Fibroblast of lung (primary cell): ENCODE measurements at regions not wholly inside any gene's neighbourhood (a gene's known extent, or its start where the extent isn't known, plus 50 kb on each side); places are given as distances from the start of the nearest gene placed in this dataset.

Experiments
- DNase-seq, 2 donors: peaks; one replicate each; pipeline versions ENCODE4 v3.0.0 to v3.0.0-alpha.2; 2010; ENCODE audit warnings: low read depth in 2 of 2
- H2AFZ ChIP-seq: 2 replicates; pipeline ENCODE4 v1.5.1; 2012; ENCODE audit warnings: low read length, control low read depth, inconsistent platforms
- H3K27ac ChIP-seq: 2 replicates; pipeline ENCODE4 v1.5.1; 2011; ENCODE audit warnings: low read length, control low read depth; ENCODE audit not compliant: insufficient read depth
- H3K27me3 ChIP-seq: 2 replicates; pipeline ENCODE4 v1.5.1; 2011; ENCODE audit warnings: mild to moderate bottlenecking, low read length; ENCODE audit not compliant: control insufficient read depth, insufficient read depth
- H3K36me3 ChIP-seq: 2 replicates; pipeline ENCODE4 v1.5.1; 2011; ENCODE audit warnings: low read length; ENCODE audit not compliant: control insufficient read depth, insufficient read depth
- H3K4me1 ChIP-seq: 2 replicates; pipeline ENCODE4 v1.5.1; 2011; ENCODE audit warnings: low read length; ENCODE audit not compliant: control insufficient read depth, insufficient read depth; ENCODE audit errors: extremely low read depth
- H3K4me2 ChIP-seq: 2 replicates; pipeline ENCODE4 v1.5.1; 2011; ENCODE audit warnings: low read length, control low read depth; ENCODE audit not compliant: insufficient read depth; ENCODE audit errors: extremely low read depth
- H3K4me3 ChIP-seq, 4 experiments: fragments of 200-600 bp in 1 of 4; sonication (generic) in 1 of 4; replicated peaks in 1 of 4; 2 replicates each; pipeline ENCODE4 v1.5.1; 2011 to 2016; ENCODE audit warnings: low read length in 4 of 4, low read depth in 3 of 4, mild to moderate bottlenecking in 3 of 4, control low read depth in 2 of 4, inconsistent platforms in 1 of 4, mixed read lengths in 1 of 4; ENCODE audit not compliant: insufficient read depth in 1 of 4; ENCODE audit errors: control extremely low read depth in 1 of 4
- H3K79me2 ChIP-seq: 2 replicates; pipeline ENCODE4 v1.5.1; 2012; ENCODE audit warnings: mild to moderate bottlenecking, low read length, inconsistent platforms; ENCODE audit not compliant: control insufficient read depth, insufficient read depth
- H3K9ac ChIP-seq: 2 replicates; pipeline ENCODE4 v1.5.1; 2011; ENCODE audit warnings: mild to moderate bottlenecking, low read length, control low read depth; ENCODE audit not compliant: insufficient read depth
- H3K9me3 ChIP-seq: 2 replicates; pipeline ENCODE4 v1.5.1; 2012; ENCODE audit warnings: low read depth, low read length; ENCODE audit not compliant: control insufficient read depth, insufficient read depth
- H4K20me1 ChIP-seq: 2 replicates; pipeline ENCODE4 v1.5.1; 2011; ENCODE audit warnings: low read length; ENCODE audit not compliant: control insufficient read depth, insufficient read depth; ENCODE audit errors: extremely low read depth
- EZH2 ChIP-seq: IDR thresholded peaks from 2 replicates; pipeline ENCODE4 v1.5.1; 2012; ENCODE audit warnings: low read length, control low read depth, mild to moderate bottlenecking; ENCODE audit errors: missing control alignments
- TF ChIP-seq, protein P1 (sequence below), 2 donors: IDR thresholded peaks in 1 of 2; conservative IDR thresholded peaks in 1 of 2; 1 replicate in 1 of 2; 2 replicates in 1 of 2; pipeline ENCODE4 v1.5.1; 2011 to 2012; ENCODE audit warnings: low read length in 2 of 2, control low read depth in 1 of 2, inconsistent platforms in 1 of 2, low read depth in 1 of 2, mild to moderate bottlenecking in 1 of 2

DNA sequence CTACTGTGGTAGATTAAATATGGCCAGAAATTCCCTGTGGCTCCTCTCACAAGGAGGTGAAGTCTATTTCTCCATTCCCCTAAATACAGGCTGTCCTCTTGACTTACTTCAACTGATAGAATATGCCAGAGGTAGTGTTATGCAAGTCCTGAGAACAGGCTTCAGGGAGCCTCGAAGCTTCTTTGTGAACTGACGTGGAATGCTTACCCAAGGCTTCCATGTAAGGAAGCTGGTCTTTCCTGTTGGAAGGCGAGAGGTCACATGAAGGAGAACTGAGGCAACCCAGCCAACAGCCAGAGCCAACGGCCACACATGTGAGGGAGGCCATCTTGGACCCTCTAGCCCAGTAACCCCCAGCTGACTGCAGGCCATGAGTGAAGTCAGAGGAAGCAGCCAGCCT is 267.9 kb downstream of the MRTFB start:
- no peak overlapping the region for H3K4me2 ChIP-seq

DNA sequence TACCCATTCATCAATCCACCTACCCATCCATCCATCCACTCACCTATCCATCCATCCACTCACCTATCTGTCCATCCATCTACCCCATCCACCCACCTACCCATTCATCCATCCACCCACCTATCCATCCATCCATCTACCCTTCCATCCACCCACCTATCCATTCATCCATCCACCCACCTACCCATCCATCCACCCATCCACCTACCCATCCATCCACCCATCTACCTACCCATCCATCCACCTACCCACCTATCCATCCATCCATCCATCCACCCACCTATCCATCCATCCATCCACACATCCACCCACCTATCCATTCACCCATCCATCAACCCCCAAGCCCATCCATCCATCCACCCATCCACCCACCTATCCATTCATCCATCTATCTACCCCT is 267.1 kb downstream of the MRTFB start:
- Histone ChIP-seq H3K27ac (no peak overlapping the region), H3K79me2 (no peaks in the 10 kb centered on the region), H3K9me3 (no peaks in the 10 kb centered on the region), H2AFZ (no peak overlapping the region), H3K4me1 (no peaks in the 10 kb centered on the region), H4K20me1 (no peaks in the 10 kb centered on the region), H3K36me3 (no peaks in the 10 kb centered on the region), H3K9ac (no peak overlapping the region), H3K4me2 (no peak overlapping the region), H3K4me3 (no peak overlapping the region), H3K27me3 (peaks cover 5% of the 10 kb centered on the region)
- TF ChIP-seq, protein P1, sequence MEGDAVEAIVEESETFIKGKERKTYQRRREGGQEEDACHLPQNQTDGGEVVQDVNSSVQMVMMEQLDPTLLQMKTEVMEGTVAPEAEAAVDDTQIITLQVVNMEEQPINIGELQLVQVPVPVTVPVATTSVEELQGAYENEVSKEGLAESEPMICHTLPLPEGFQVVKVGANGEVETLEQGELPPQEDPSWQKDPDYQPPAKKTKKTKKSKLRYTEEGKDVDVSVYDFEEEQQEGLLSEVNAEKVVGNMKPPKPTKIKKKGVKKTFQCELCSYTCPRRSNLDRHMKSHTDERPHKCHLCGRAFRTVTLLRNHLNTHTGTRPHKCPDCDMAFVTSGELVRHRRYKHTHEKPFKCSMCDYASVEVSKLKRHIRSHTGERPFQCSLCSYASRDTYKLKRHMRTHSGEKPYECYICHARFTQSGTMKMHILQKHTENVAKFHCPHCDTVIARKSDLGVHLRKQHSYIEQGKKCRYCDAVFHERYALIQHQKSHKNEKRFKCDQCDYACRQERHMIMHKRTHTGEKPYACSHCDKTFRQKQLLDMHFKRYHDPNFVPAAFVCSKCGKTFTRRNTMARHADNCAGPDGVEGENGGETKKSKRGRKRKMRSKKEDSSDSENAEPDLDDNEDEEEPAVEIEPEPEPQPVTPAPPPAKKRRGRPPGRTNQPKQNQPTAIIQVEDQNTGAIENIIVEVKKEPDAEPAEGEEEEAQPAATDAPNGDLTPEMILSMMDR (conservative IDR thresholded peaks at IDR 0.05 in 1 of 2, IDR thresholded peaks at IDR 0.05 in 1 of 2; ENCODE audit: low read depth in 1 of 2, low read length in 2 of 2): no peak
- DNase-seq: no peak

More for the DNA sequence above, 267.9 kb downstream of the MRTFB start:
- H3K9me3 ChIP-seq: no peaks in the 10 kb centered on the region
- H3K79me2 ChIP-seq: no peaks in the 10 kb centered on the region
- TF ChIP-seq, protein P1 (conservative IDR thresholded peaks at IDR 0.05 in 1 of 2, IDR thresholded peaks at IDR 0.05 in 1 of 2; ENCODE audit: low read depth in 1 of 2, low read length in 2 of 2): no peak
- no peak for TF ChIP-seq EZH2
- H3K27me3 ChIP-seq: peaks cover 5% of the 10 kb centered on the region
- no peak overlapping the region for H3K27ac ChIP-seq
- no peaks in the 10 kb centered on the region for H3K36me3 ChIP-seq
- no peak for DNase-seq
- no peaks in the 10 kb centered on the region for H3K4me1 ChIP-seq
- no peak overlapping the region for H3K9ac ChIP-seq
- H4K20me1 ChIP-seq: no peaks in the 10 kb centered on the region
- H3K4me3 ChIP-seq: no peak overlapping the region
- no peak overlapping the region for H2AFZ ChIP-seq

DNA sequence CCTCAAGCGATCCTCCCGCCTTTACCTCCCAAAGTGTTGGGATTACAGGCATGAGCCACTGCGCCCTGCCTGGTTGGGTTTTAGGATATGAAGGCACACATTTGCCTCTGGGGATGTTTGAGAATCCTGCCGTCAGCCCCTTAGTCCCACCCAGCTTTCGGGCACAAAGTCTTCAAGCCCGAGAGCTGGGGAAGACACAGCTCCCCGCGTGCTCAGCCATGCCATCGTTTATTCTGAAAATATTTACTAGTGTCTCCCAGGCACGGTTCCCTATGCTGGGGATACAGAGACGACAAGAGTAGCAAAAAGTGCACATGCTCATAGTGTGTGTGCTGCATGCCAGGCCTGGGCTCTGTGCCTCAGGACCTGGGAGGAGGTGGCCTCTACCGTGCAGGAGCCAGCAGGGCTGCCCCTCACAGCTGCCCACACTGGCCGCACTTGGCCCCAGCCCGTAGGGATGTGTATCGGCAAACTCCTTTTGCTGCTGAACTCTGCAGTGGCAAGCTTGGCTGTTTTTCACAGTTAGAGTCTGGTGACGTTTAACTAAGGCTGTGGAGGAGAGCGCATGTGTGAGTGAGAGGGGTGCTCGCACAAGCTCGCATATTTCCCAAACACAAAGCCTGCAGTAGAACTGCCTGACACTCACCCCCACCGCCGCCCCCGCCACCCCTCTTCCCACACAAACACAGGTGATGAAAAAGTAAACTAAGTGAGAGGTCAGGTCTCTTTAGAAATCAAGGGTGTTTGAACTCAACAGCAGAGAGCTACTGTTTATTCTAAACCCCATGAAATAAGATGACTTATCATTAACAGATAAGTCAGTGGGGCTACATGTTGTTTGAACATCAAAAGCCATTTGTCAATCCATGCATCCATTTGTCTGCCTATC is 266.4 kb downstream of the MRTFB start:
- Histone ChIP-seq H4K20me1 (no peaks in the 10 kb centered on the region), H3K4me1 (no peaks in the 10 kb centered on the region), H3K4me2 (peak overlapping the region; percentile 29), H3K27ac (no peak overlapping the region), H3K9ac (peak overlapping the region; percentile 13), H3K79me2 (no peaks in the 10 kb centered on the region), H3K9me3 (no peaks in the 10 kb centered on the region), H2AFZ (no peak overlapping the region), H3K4me3 (peak overlapping the region in 1 of 4 experiments; percentile 25), H3K36me3 (no peaks in the 10 kb centered on the region), H3K27me3 (peaks cover 5% of the 10 kb centered on the region)
- TF ChIP-seq, protein P1 (conservative IDR thresholded peaks at IDR 0.05 in 1 of 2, IDR thresholded peaks at IDR 0.05 in 1 of 2; ENCODE audit: low read depth in 1 of 2, low read length in 2 of 2): no peak
- no peak for TF ChIP-seq EZH2
- DNase-seq: peak in 1 of 2 donors; percentile 39
